ENCODE measurements at regions not wholly inside any gene's neighbourhood (a gene's known extent, or its start where the extent isn't known, plus 50 kb on each side); places are given as distances from the start of the nearest gene placed in this dataset.

GRCh38 chr7:46847126-46847525 lies 734.8 kb downstream of the TNS3 start:
- TF ChIP-seq CTCF (IDR thresholded peaks at IDR 0.05) = no peak

- no peak for TF ChIP-seq CTCF (IDR thresholded peaks at IDR 0.05)
Observed at GRCh38 chr7:46844486-46844885, 737.4 kb downstream of the TNS3 start.

GRCh38 chr7:46841248-46841647 lies 740.7 kb downstream of the TNS3 start:
- TF ChIP-seq CTCF (IDR thresholded peaks at IDR 0.05) = no peak

- TF ChIP-seq CTCF (IDR thresholded peaks at IDR 0.05) = no peak
Observed at GRCh38 chr7:46839651-46840050, 742.3 kb downstream of the TNS3 start.

GRCh38 chr7:46838463-46838862 lies 743.4 kb downstream of the TNS3 start:
- TF ChIP-seq CTCF (IDR thresholded peaks at IDR 0.05) = no peak

GRCh38 chr7:46835556-46835955 lies 746.4 kb downstream of the TNS3 start:
- TF ChIP-seq CTCF (IDR thresholded peaks at IDR 0.05) = no peak

- TF ChIP-seq CTCF (IDR thresholded peaks at IDR 0.05) = no peak
Observed at GRCh38 chr7:46834921-46835320, 747.0 kb downstream of the TNS3 start.

- TF ChIP-seq CTCF (IDR thresholded peaks at IDR 0.05) = no peak
Observed at GRCh38 chr7:46833197-46833596, 748.7 kb downstream of the TNS3 start.

Data from LNCAP (cell line).